Ureter (tissue), 1 donor: ENCODE measurements at regions not wholly inside any gene's neighbourhood (a gene's known extent, or its start where the extent isn't known, plus 50 kb on each side); places are given as distances from the start of the nearest gene placed in this dataset.
"Not testable (repeated sequence)": the region's sequence is repeated elsewhere in the genome, so short reads cannot be mapped to it uniquely, and the experiment has no call there.

Experiments
- DNase-seq: peaks from one replicate; pipeline ENCODE4 v3.0.0-alpha.2; 2020; ENCODE audit warnings: low spot score
- donor health status: DM: yes; HTN: yes; CAD: no.

DNA sequence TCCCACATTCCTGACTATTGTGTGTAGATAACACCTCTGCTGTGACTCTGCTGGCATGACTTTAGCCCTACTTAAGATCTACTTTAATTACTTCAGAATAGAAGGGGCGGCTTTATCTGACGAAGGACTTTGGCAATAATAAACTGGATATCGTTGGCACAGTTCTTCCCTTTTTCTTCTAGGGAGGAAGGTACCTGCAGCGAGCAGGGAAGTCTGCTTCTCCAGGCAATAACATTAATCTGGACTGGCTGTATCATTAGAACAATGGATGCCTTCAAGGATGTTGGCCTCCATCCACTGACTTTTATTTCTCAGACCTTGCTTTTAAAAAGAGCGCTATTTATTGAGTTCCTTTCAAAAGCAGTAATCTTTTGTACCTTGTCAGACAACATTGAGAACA lies 172.6 kb upstream of the THSD7A start:
- DNase-seq: no peak

DNA sequence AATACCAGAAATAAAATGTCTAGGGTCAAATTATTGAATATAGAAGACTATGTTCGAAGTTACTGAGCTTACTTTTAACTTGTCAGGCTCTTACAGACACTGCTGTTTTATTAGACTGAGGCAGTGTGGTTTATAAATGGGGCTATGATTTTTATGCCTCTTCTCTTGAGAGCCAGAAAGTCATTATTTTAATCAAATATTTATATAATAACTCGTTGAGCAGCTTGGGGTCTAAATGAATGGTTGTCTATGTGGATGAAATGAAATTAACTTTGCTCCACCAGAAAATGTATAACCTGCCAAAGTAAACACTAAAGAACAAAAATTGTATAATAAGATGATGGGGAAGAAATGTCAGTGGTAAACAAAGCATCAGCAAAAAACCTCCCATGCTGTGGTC lies 175.6 kb upstream of the THSD7A start:
- no peak for DNase-seq

DNA sequence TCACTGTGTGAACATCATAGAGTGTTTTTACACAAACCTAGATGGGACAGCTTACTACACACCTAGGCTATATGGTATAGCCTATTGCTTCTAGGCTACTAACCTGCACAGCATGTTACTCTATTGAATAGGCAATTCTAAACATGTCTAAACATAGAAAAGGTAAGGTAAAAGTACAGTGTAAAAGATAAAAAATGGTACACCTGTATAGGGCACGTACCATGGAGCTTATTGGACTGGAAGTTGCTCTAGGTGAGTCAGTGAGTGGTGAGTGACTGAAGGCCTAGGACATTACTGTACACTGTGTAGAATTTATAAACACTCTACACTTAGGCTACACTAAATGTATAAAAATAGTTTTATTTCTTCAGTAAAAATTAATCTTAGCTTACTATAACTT lies 182.0 kb upstream of the THSD7A start:
- DNase-seq: no peak

DNA sequence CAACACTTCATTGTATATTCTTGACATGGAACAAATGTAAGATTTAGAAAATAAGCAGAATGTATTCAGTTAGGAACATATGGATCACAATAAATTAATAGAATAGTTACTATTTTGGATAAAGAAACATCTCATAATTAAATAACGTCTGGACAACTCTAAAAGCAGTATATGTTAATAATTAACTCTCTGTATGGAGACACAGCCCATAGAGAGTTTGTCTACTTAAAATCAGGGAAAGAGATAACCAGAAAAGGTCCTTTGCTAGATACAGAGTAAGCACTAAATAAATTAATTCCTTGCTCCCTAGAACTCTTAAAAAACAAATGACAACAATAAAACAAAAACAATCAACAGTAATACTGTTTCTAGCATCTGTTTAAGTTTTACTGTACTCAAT lies 184.4 kb upstream of the THSD7A start:
- DNase-seq: no peak

DNA sequence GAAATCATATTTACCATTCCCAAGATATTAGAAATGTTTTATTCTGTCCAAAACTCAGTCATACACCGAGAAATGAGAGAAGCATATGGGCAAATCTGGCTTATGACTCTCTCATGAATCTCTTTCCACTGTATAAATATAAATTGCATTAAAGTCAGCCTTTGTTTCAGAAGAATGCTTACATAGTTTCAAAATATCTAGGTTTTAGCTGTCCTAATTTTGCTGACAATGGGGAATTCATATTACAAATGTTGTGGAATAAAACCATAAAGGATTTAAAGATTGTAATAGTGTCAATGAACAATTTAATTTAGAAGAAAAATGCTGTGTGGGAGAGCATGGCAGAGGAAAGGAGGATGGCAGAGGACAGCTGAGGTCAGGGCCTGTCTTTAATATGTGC lies 185.0 kb upstream of the THSD7A start:
- DNase-seq: no peak

DNA sequence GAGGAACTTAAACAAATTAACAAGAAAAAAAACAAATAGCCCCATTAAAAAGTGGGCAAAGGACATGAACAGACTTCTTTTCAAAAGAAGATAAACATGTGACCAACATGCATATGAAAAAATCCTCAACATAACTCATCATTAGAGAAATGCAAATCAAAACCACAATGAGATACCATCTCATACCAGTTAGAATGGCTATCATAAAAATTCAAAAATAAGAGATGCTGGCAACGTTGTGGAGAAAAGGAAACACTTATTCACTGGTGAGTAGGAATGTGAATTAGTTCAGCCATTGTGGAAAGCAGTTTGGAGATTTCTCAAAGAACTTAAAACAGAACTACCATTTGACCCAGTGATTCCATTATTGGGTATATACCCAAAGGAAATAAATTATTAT lies 189.1 kb upstream of the TMEM106B start:
- not testable (repeated sequence) for DNase-seq

DNA sequence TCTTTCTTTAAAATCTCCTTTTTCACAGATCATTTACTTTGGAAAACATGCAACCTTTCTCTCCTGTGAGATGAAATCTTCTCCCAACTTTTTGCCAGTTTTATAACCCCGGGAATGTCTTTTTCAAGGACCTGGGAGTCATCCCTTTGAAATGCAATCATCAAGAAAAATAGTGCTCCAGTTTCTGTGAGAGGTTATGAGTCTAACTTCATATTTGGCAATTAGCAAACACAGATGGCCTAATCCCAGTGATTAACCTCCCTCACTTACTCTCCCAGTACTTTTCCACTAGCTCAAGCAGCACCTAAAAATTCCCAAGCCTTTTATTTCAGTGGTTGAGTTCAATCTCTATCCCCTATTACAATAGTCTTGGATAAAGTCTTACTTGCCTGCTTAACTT lies 185.8 kb upstream of the TMEM106B start:
- DNase-seq: no peak

DNA sequence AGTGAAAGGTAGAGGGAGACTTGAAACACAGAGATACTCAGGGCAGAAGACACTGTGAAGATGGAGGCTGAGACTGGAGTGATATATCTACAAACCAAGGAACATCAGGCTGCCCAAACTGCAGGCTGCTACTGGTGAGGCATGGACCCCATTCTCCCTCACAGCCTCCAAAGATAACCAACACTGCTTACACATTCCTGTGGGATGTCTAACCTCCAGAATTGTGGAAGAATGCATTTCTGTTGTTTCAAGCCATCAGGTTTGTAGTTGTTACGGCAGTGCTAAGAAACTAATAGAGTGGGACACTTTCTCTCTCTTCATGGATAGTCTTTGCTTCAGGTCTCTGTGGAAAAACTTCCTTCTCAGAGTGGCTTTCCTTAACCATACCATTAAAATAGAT lies 182.6 kb upstream of the TMEM106B start:
- no peak for DNase-seq

DNA sequence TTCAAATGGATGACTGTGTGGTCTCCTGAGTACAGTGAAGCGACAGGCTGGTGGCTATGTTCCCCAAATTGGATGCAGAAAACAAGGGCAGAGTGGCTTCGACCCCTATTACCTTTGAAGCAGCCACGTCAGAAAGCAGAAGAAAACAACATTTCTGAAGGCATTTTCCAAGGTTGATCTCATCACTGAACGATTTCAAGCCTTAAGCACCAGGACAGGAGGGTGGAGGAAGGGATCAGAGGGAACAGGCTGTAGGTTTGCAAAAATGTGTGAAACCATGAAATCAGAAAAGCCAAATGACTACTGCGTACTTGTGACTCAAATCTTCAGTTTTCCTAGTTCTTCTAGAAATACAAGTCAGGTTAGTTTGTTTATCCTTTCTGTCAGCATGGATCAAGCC lies 181.0 kb upstream of the TMEM106B start:
- no peak for DNase-seq

DNA sequence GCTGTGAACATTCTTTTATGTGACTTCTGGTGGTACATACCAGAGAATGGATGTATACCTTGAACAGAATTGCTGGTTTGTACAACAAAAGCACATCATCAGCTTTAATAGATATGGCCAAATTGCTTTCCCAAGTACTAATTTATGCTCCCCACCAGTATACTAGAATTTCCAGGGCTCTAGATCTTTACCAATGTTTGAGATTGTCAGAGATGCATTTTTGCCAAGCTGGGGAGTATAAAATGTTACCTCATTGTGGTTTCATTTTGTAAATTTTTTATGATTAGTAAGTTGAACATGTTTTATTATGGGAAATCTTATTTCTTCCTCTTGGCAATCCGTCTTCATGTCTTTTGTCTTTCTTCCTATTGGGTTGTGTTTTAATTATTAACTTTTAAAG lies 179.9 kb upstream of the TMEM106B start:
- DNase-seq: no peak

DNA sequence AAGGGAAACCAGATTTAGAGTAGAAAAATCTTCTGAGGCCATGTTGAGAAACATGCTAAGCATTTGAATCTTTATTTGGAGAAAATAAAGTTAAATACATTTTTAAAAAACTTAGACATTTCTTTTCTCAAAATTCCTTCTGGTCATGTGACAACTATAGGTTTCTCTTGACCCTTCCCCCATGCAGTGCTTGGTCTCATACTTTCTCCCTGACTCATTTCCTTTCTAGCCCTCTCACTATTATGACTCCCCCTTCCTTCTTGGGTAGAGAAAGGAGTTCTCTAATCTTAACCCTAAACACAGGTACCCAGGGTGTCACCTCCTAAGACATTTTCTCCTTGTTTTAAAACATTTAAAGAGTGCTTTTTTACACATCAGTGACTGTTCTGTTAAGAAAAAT lies 179.5 kb upstream of the TMEM106B start:
- no peak for DNase-seq

DNA sequence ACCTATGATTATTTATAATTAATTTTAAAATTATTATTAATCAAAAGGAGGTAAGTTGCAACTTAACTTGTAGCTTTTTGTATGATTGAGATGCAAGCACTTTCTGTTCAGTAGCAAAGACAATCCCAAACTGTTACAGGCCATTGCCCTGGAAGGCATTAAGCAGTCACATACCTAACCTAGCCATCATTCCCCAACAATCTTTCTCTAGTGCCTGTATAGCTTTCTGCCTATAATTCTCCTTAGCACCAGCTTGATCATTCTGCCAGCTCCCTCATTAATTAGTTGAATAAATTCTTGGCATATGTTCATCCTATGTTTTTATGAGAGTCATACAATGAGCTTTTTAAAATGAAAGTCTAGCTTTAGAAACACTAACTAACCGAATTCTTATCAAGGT lies 178.9 kb upstream of the TMEM106B start:
- DNase-seq: no peak

DNA sequence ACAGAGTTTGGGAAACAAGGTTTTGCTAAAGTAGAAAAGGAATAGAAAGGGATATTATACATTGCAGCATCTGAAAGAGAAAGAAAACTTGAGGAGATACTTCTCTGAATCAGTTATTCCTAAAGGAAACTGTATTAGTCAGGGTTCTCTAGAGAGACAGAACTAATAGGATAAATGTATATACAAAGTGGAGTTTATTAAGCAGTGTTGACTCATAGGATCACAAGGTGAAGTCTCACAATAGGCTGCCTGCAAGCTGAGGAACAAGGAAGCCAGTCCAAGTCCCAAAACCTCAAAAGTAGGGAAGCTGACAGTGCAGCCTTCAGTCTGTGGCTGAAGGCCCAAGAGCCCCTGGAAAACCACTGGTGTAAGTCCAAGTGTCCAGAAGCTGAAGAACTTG lies 167.6 kb upstream of the TMEM106B start:
- DNase-seq: not testable (repeated sequence)

DNA sequence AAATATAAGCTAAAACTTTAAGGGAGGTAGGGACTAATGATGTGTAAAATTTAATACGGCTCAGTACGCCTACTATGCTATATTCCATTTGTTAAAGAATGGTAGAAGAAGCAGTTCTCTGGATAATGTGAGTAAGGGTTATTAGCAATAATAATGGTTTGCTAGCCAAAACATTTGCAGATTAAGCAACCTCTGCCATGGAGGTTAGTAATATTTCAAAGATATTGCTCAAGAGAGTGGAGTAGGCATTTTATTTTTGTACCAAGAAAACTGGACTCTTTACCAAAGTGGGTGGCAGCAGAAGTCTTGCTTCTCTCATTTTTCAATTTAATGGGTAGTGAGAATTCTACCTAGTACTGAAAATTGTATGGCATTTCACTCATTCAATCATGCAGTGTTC lies 158.9 kb upstream of the TMEM106B start:
- DNase-seq: no peak

DNA sequence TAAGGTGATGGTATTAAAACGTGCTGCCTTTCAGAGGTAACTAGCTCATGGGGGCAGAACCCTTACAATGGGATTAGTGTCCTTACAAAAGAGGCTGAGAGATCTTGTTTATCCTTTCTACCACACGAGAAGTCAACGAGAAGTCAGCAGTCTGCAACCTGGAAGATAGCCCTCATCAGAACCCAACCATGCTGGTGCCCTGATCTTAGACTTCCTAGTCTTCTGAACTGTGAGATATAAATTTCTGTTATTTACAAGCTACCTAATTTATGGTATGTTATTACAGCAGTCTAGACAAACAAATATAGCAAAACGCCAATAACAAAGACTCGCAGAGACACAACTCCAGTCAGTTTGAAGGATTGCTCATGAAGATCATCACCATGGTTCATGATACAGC lies 157.5 kb upstream of the TMEM106B start:
- DNase-seq: no peak

DNA sequence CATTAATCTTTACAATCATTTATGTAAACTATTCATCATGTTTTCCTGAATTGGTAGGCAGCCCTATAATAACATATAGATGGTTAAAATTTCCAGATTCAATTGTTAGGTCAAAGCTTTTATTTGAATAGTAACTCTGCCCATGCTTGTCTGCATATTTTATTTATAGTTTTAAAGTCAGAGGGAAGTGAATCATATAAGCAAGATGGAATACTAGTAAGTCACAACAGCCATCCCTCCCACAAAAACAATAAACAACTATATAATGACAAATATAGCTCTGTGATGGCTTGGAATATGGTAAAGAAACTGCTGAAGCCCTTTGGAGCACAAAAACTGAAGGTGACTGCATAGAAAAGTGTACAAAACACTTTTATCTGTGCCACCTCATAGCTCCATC lies 156.3 kb upstream of the TMEM106B start:
- no peak for DNase-seq

DNA sequence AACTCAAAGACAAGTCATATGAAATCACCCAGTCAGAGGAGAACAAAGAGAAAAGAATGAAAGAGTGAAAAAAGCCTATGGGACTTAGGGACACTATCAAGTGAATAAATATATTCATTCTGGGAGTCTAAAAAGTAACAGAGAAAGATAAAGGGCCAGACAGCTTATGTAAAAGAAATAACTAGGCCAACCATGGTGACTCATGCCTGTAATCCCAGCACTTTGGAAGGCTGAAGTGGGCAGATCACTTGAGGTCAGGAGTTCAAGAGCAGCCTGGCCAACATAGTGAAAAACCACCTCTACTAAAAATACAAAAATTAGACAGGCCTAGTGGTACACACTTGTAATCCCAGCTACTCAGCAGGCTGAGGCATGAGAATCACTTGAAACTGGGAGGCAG lies 154.7 kb upstream of the TMEM106B start:
- no peak for DNase-seq

DNA sequence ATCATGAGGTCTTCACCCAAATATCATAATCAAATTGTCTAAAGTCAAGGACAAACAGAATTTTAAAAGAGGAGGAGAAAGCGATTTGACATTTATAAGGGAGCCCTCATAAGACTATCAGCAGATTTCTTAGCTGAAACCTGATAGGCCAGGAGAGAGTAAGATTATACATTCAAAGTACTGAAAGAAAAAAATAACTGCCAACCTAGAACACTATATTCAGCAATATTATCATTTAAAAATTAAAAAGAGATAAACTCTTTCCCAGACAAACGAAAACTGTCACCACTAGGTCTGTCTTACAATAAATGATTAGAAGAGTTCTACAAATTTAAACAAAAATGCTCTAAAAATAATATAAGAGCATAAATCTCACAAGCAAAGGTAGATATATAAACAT lies 154.1 kb upstream of the TMEM106B start:
- no peak for DNase-seq

DNA sequence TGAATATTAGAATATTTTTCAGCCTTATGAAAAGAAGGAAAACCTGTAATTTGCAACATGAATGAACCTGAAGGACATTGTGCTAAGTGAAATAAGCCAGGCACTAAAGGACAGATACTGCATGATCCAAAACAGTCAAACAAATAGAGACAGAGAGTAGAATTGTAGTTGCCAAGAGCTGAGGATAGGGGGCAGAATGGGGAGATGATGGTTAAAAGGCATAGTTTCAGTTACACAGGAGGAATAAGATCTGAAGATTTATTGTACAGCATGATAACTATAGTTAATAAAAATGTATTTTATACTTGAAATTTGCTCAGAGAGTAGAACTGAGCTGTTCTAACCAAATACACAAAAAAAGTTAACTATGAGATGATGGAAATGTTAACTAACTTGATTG lies 149.0 kb upstream of the TMEM106B start:
- DNase-seq: no peak

DNA sequence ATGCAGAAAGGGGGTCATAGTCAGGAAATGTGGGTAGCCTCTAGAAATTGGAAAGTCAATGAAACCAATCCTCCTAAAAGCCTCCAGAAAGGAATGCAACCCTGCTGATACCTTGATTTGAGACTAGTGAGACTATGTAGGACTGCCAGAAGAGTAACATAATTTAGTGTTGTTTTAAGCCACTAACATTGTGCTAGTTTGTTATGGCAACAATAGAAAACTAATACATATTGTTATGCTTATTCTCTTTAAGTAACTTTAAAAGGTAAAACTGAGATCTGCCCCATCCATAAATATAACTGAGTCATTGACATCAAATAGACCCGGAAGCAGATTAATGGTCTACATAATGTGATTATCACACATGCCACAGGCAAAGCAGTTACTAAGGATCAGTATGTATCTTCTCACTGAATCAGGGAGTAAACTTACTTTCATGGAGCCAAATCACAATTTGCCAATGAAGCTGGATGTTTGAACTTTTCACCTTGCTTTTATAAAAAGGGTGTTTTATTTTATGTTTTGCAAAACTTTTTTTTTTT lies 146.4 kb upstream of the TMEM106B start:
- no peak for DNase-seq

DNA sequence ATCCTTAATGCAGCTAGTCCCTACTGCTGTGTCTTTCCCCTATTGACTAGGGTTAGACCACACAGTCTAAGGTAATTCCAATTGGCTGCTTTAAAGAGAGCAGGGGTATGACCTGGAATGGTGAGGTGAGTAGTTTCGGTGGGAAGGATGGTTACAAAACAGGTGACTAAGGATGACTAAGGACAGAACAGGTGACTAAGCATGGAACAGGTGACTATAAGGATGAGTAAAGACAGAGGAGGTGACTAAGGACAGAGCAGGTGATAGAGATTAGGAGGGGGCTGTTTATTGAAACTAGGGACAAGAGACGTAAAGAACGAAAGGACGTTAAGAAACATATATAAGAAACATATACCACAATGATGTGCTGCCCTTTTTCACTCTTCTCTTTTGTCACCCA lies 145.1 kb upstream of the TMEM106B start:
- DNase-seq: no peak

DNA sequence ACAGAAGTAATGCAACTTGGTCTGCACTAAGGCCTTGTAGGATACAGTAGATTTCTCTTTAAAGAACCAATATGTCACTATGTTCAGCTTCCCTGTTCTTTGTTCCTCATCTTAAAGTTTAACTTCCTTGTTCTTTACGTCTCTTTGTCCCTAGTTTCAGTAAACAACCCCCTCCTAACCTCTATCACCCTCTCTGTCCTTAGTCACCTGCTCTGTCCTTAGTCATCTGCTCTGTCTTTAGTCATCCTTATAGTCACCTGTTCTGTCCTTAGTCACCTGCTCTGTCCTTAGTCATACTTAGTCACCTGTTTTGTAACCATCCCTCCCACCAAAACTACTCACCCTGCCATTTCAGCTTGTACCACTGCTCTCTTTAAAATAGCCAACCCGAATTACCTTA lies 144.6 kb upstream of the TMEM106B start:
- DNase-seq: no peak

DNA sequence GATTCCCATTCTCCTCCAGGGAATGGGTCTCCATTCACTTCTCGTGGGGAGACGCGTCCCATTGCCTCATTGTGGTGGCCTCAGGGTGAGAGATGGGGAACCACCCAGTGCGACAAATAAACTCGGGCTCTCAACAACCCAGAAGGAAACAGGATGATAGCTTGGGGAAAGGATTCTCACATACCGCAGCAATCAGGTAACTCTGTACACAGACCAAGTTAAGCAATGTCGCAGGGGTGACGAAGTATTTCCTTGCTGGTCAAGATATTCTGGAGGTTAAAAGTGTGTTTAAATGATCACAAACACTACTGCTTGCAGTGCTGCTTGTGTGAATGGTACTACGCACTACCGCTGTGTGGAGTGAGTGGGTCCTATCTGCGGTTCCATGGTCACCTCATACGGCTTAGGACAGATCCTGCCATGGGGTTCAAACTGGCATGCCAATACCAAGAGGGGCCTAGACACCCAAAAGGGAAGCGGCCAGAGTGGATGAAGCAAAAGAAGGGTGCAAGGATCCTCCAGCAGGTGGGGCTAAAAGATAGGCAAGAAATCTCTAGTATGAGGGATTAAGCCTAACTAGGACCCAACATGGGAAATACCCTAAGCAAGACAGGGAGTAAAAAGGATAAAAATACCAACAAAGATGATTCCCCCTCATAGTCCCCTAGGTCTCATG lies 143.8 kb upstream of the TMEM106B start:
- peak; percentile 54 for DNase-seq

DNA sequence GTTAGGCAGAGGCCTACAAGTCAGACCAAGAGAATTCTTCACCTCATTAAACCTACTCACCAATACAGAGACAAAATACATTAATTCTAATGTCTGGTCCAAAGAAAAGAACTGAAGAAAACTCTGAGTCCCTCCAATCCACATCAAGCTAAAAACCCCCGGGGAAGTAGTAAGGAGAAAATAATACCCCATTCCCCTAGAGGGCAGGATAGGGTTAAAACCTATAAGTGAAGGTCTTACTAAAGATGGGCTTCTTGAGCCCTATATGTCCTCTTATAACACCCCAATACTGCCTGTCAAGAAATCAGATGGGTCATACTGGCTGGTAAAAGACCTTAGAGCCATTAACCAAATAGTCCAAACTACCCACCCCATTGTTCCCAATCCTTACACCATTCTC lies 141.3 kb upstream of the TMEM106B start:
- DNase-seq: no peak
